AG04449 (cell line): ENCODE measurements at regions not wholly inside any gene's neighbourhood (a gene's known extent, or its start where the extent isn't known, plus 50 kb on each side); places are given as distances from the start of the nearest gene placed in this dataset.
"Not testable (repeated sequence)": the region's sequence is repeated elsewhere in the genome, so short reads cannot be mapped to it uniquely, and the experiment has no call there.

Experiments
- CTCF ChIA-PET: fragments of 350-600 bp; formaldehyde crosslinking; extraction: SDS; loops from one replicate; lab custom pipeline; 2021; ENCODE audit warnings: antibody characterized with exemption; lab: Yijun Ruan, JAX
- POLR2A ChIA-PET: fragments of 400-600, 350-600 bp; formaldehyde crosslinking; extraction: SDS; loops from one replicate; lab custom pipeline; 2020; ENCODE audit warnings: antibody characterized with exemption, inconsistent platforms; lab: Yijun Ruan, JAX
- DNase-seq: peaks from one replicate; pipeline ENCODE4 v3.0.0-alpha.2; 2010; ENCODE audit warnings: low read depth, low spot score
- H3K4me3 ChIP-seq: 2 replicates; pipeline ENCODE4 v1.5.1; 2011; ENCODE audit warnings: low read depth, mild to moderate bottlenecking, control low read depth, low read length
- TF ChIP-seq, protein P1 (sequence below): IDR thresholded peaks from one replicate; pipeline ENCODE4 v1.5.1; 2011; ENCODE audit warnings: mild to moderate bottlenecking, moderate library complexity, low read length, control low read depth, inconsistent platforms; ENCODE audit not compliant: insufficient read depth; ENCODE audit errors: missing control alignments

GRCh38 chr14:106681568-106681967 lies 1155.2 kb downstream of the TMEM121 start:
- TF ChIP-seq, protein P1, sequence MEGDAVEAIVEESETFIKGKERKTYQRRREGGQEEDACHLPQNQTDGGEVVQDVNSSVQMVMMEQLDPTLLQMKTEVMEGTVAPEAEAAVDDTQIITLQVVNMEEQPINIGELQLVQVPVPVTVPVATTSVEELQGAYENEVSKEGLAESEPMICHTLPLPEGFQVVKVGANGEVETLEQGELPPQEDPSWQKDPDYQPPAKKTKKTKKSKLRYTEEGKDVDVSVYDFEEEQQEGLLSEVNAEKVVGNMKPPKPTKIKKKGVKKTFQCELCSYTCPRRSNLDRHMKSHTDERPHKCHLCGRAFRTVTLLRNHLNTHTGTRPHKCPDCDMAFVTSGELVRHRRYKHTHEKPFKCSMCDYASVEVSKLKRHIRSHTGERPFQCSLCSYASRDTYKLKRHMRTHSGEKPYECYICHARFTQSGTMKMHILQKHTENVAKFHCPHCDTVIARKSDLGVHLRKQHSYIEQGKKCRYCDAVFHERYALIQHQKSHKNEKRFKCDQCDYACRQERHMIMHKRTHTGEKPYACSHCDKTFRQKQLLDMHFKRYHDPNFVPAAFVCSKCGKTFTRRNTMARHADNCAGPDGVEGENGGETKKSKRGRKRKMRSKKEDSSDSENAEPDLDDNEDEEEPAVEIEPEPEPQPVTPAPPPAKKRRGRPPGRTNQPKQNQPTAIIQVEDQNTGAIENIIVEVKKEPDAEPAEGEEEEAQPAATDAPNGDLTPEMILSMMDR = no peak
- no peak for DNase-seq
- ChIA-PET CTCF (no interaction called here), POLR2A (no interaction called here)
- no peak overlapping the region for H3K4me3 ChIP-seq

- H3K4me3 ChIP-seq = no peak overlapping the region
- TF ChIP-seq, protein P1 = no peak
- POLR2A ChIA-PET = no interaction called here
- no peak for DNase-seq
- CTCF ChIA-PET = no interaction called here
Measured at GRCh38 chr14:106683631-106684030, 1157.2 kb downstream of the TMEM121 start.

DNA sequence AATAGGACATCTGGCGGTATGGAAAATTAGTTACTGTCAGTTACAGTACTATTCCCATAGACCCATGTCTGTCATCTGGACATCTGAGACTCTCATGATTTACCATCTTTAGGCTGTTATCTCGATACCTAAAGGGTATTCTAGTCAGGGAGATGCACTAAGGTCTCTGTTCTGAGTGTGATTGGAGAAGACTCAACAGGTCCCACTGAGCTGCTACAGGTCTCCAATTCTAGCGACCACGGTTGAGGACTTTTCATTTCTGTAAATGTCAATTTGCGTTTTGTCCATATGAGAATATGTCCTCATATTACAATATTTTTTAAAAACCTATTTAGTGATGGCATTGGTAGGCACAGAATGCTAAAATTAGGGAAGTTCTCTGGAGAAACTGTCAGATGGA lies 1160.2 kb downstream of the TMEM121 start:
- ChIA-PET POLR2A (no interaction called here), CTCF (no interaction called here)
- TF ChIP-seq, protein P1 = no peak
- H3K4me3 ChIP-seq = no peak overlapping the region
- no peak for DNase-seq

- POLR2A ChIA-PET = no interaction called here
- CTCF ChIA-PET = no interaction called here
- DNase-seq = no peak
- TF ChIP-seq, protein P1 = no peak
- no peak overlapping the region for H3K4me3 ChIP-seq
Measured at GRCh38 chr14:106690333-106690891, 1164.0 kb downstream of the TMEM121 start.

DNA sequence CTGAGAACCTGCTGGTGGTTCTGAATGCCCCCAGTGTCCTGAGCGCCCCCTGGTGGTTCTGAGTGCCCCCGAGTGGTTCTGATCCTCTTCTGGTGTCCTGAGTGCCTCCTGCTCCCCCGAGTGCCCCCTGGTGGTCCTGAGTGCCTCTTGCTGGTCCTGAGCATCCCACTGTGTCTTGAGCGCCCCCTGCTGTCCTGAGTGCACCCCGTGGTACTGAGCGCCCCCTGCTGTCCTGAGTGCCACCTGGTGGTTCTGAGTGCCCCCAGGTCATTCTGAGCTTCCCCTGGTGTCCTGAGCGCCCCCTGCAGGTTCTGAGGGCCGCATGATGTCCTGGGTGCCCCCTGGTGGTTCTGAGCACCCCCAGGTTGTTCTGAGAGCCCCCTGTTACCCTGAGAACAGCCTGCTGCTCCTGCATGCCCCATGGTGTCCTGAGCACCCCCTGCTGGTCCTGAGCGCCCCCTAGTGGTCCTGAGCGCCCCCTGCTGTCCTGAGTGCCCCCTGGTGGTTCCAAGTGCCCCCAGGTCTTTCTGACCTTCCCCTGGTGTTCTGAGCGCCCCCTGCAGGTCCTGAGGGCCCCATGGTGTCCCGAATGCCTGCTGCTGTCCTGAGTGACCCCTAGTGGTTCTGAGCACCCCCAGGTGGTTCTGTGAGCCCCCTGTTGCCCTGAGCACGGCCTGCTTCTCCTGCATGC lies 1165.4 kb downstream of the TMEM121 start:
- no peak overlapping the region for H3K4me3 ChIP-seq
- TF ChIP-seq, protein P1 = peak; percentile 8
- ChIA-PET CTCF (no interaction called here), POLR2A (no interaction called here)
- DNase-seq = no peak

- POLR2A ChIA-PET = no interaction called here
- CTCF ChIA-PET = no interaction called here
- TF ChIP-seq, protein P1 = no peak
- no peak overlapping the region for H3K4me3 ChIP-seq
- DNase-seq = no peak
Measured at GRCh38 chr14:106694638-106695393, 1168.4 kb downstream of the TMEM121 start.

- DNase-seq, H3K4me3 ChIP-seq, CTCF ChIA-PET, POLR2A ChIA-PET: not testable (repeated sequence)
Measured at GRCh38 chr14:106698620-106699267, 1172.4 kb downstream of the TMEM121 start.

GRCh38 chr14:106703651-106704050 lies 1177.3 kb downstream of the TMEM121 start:
- H3K4me3 ChIP-seq, DNase-seq, POLR2A ChIA-PET, CTCF ChIA-PET: not testable (repeated sequence)

DNA sequence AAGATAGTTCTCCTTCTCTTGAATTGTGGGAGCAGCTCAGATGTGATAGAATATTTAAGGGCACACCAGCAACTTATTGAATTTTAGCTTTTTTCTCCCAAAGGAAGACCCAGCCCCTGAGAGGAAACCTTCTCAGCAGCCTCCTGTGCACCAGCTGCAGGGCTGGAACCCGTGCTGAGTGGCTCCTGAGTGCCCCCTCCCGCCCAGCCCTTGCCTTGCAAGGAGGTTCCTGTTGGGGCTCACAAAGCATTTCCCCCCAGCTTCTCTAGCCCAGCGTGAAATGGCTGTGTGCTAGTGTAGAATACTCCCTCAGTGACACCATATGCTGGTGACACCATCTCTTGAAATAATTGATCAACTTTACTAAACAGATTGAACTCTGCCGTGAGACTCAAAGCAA lies 1180.1 kb downstream of the TMEM121 start:
- CTCF ChIA-PET, H3K4me3 ChIP-seq, POLR2A ChIA-PET: not testable (repeated sequence)

More for the DNA sequence above, 1180.1 kb downstream of the TMEM121 start:
- not testable (repeated sequence) for DNase-seq
